COLO829 (cell line): ENCODE measurements at regions not wholly inside any gene's neighbourhood (a gene's known extent, or its start where the extent isn't known, plus 50 kb on each side); places are given as distances from the start of the nearest gene placed in this dataset.
"Not testable (repeated sequence)": the region's sequence is repeated elsewhere in the genome, so short reads cannot be mapped to it uniquely, and the experiment has no call there.

ENCODE experiments used
- DNase-seq: peaks from one replicate; pipeline ENCODE4 v3.0.0; 2012; ENCODE audit warnings: low spot score

DNA sequence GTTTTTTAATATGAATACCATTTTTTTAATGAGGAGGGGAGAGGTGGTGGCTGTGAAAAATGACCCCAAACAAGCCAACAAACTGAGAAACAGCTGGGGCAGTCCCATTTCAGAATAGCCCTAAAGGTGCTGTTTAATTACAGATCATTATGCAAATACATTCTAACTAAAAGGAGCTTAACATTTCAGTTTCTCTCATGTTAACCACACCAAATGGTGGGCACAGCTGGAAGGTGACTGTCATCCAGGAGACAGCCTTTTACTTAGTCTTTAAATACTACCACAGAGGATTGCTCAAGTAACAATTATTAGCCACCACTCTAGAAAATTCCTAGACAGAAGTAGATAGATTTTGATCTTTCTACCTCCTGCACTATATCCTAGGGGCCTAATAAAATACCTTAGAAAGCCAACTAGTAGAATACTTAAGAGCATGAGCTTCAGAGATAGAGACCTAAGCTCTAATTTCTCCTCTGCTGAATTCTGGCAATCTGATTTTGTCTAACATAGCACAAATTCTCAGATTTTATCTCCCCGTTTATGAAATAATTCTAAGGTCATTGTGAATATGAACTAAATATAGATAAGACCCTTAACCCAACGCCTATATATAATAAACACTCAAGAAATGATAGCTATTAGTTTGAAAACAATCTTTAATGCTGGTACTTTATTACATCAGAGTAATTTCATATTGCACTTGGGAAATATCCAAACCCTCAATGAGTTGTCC, 615.1 kb upstream of the NRSN1 start:
- DNase-seq = no peak

DNA sequence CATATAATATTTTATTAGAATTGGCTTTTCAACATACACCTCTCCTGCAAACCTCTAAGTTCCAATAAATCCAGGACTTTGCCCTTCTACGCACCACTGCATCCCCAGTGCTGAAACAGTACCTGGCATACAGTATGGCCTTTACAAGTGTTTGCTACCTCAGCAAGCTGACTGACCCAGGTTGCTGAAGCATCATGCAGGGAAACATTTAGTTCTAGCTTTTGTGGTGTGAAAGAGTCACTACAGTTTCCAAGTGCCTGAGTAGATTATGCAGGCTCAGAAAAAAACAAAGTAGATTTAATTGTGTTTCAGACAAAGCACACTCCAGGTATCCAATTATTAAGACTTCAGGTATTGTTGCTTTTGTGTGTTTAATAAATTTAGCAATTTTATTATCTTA, 614.2 kb upstream of the NRSN1 start:
- no peak for DNase-seq

DNA sequence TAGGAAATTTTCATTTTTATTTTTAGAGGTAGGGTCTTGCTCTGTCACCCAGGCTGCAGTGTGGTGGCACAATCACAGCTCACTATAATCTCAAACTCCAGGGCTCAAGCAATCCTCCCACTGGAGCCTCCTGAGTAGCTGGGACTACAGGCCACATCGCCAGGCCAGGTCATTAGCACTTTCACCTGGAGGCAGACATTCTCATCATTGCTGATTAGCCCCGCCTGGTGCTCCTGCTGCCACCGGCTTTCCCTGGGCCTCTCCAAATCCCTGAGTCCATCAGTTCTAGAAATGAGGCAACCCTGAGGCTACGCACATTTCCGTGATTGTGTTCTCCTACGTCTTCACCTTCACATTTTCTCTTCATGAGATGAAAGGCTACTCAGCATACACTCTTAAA, 607.7 kb upstream of the NRSN1 start:
- no peak for DNase-seq

DNA sequence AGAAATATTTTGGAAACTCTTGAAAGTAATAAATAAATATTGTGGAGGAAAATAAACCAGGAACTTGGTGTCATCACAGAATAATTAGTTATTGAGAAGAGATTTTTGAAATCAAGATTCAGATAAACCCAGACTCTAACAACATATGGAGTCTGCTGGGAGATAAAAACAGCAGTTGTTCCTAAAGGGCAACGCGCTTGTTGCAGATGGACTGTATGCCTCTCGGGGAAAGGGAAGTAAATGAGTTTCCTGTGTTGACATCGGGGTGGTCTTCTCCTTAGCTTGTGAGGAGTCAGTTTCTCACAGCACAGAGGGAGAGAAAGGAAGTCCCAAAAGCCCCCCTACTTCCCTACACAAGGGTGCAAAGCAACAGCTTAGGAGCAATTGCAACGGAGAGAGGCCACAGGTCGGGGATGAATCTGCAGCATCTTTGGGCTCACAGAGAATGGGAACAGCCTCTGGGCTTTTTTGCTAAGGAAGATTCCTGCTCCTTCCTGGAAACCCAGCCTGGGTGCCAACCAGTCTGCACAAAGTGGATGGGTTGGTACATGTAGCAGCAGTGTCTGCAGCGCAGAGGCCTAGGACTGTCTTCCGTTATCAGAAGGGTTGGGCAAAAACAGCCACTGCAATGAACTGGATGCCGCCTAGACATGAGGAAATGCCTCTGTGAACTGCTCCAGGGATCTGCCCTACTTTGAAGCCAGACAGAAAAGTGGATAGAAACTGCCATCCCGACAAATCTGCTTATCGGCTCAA, 603.0 kb upstream of the NRSN1 start:
- DNase-seq = no peak

- DNase-seq = no peak
Observed at GRCh38 chr6:23523771-23524170, 602.2 kb upstream of the NRSN1 start.

GRCh38 chr6:23524548-23524947, 601.5 kb upstream of the NRSN1 start:
- no peak for DNase-seq

- DNase-seq = no peak
Observed at GRCh38 chr6:23526526-23526925, 599.5 kb upstream of the NRSN1 start.

- no peak for DNase-seq
Observed at GRCh38 chr6:23529902-23530301, 596.1 kb upstream of the NRSN1 start.

DNA sequence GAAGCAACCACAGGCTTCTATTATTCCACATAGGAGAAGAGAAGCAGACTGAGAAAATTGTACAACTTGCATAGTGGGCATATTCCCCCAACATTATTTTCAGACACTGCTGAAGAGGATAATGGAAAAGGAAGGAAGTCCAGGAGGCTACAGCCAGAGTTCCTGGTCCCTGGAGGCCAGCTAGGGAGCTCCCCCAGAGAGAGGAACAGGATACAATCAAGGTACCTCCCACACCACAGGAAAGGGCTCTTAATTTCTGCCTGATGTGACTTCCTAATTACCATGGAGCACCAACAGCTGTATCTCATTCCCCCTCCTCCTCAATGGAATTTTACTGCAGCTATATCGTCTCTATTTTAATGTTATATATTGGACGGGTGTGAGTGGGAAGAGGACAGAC, 594.3 kb upstream of the NRSN1 start:
- DNase-seq = no peak

GRCh38 chr6:23532227-23532626, 593.8 kb upstream of the NRSN1 start:
- no peak for DNase-seq

- DNase-seq = peak; percentile 8
Observed at GRCh38 chr6:23533311-23533710, 592.7 kb upstream of the NRSN1 start.

DNA sequence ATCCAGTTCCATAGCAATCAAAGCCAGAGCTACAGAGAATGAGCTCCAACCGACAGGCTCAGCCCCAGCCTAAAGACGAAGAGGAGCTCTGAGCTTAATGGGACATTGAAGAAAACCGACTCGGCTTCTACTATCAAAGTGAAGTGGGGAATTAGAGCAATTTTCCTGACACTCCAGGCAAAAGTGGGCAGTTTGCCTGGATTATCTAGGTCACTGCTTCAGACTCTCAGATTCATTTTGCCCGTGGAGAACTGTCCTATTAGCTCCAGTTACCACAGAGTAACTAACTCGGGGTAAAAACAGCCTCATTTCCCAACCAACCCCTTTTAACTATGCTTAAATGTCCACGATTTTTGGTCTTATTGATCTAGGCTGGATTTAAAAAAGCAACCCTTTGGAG, 592.1 kb upstream of the NRSN1 start:
- no peak for DNase-seq

DNA sequence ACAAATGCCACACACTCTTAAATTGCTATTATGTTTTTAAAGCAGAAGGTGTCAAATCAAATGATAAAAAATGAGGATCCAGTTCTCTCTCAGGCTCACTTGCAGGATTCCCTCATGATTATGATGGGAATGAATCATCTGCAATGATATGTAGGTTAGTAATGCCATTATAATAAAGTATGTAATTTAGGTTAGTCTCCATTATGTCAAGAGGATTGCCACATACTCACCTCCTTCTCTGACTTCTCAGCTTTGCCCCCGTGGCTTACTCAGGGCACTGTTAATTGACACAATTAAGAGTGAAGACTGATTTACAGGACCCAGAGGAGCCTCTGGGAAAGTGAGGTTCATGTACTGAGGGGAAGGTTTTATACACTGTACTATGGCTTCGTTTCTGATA, 591.7 kb upstream of the NRSN1 start:
- no peak for DNase-seq

DNA sequence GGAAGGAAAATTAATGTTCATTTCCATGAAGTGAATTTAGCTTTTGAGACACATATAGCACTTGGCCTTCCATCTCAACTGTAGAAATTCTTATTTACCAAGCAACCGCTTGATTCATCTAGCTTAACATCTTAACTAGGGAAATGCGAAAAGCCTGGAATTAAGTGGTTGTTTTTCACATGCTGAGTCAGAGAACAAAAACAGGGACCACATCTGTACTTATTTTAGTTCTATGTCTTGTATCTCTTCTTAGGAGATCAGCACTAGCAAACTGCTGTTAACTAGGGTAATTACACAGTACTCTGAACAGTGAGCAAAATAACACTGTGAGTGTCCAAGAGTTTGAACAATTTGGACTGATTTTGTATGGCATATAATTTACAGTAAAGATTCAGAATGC, 590.9 kb upstream of the NRSN1 start:
- no peak for DNase-seq

DNA sequence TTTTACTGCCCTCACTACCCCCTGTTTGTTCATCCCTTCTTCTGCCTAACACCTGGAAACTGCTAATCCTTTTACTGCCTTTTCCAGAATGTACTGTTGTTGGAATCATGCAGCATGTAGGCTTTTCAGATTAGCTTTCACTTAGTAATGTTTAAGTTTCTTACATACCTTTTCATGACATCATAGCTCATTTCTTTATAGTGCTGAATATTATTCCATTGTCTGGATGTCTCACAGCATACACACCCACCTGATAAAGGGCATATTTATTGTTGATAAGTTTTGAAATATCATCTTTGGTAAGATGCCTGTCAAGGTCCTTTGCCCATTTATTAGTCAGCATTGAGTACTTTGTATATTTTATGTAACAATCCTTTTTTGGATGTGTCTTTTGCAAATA, 588.2 kb upstream of the NRSN1 start:
- DNase-seq = no peak

- DNase-seq = peak; percentile 37
Observed at GRCh38 chr6:23547851-23548250, 578.2 kb upstream of the NRSN1 start.

- DNase-seq = not testable (repeated sequence)
Observed at GRCh38 chr6:23554953-23555352, 571.1 kb upstream of the NRSN1 start.

- DNase-seq = no peak
Observed at GRCh38 chr6:23559587-23560343, 566.2 kb upstream of the NRSN1 start.

DNA sequence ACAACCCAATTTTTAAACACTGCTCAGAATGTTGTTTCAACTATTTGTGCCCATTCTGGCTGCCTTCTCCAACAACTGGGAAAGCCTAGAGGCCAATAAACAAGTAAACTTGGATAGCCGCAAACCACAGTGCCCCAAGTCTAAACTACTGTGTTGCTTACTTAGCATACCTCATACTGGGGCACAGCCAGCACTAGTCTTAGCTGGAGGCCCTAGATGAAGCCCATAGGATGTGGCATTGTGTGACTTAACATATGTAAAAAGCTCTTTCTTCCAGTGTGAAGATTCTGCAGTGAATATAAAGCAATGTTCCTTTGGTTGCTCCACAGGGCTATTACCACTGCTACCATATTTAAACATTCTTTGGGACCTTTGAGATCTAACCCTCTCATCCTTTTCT, 564.3 kb upstream of the NRSN1 start:
- no peak for DNase-seq

DNA sequence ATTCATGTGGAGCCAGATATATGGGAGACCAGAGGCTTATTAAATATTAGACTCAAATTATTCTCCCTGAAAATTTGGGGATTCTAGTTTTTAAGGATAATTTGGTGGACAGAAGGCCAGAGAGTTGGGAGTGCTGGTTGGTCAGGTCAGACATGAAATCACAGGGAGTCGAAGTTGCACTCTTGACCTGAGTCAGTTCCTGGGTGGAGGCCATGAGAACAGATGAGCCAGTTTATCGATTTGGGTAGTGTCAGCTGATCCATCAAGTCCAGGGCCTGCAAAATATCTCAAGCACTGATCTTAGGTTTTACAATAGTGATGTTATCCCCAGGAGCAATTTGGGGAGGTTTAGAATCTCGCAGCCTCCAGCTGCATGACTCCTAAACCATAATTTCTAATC, 563.5 kb upstream of the NRSN1 start:
- DNase-seq = no peak

- DNase-seq = no peak
Observed at GRCh38 chr6:23563323-23563722, 562.7 kb upstream of the NRSN1 start.

DNA sequence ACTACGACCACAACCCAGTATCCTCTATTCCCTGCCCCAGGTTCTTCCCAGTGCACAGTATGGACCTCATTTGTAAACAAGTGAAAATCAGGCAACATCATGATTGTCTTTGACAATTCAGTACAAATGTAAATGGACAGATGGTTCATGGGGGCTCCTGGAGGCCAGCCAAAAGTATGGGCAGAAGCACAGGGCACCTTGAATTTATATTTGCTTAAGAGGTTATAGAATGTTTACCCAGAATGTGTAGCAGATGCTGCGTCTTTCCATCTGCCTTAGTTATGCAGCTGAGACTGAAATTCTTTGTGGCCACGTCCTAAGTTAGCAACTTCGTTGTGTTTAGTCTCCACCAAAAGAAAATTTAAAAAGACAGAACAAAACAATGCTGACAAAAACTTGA, 559.6 kb upstream of the NRSN1 start:
- no peak for DNase-seq

DNA sequence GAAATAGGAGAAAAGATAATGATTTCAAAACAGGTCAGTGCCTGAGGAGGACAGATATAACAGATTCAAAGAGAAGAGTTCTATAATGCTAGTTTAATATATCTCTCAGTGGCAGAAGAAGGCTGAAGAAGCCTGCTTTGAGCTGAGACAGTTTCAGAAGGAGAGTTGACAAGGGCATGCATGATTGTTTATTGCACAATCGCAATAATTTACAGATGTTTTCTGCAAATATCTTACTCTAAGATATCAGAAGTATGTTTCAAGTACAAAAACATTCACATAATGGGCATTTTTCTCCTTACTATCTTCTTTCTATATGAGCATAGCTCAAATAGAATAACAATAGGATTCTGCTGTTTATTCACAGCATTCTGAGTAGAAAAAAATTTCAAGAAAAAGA, 557.7 kb upstream of the NRSN1 start:
- no peak for DNase-seq
